MV-4-11 (cell line): ENCODE measurements at regions not wholly inside any gene's neighbourhood (a gene's known extent, or its start where the extent isn't known, plus 50 kb on each side); places are given as distances from the start of the nearest gene placed in this dataset.

Source experiments
- DNase-seq: peaks from one replicate; lab custom pipeline; 2025; lab: John Stamatoyannopoulos, UW

DNA sequence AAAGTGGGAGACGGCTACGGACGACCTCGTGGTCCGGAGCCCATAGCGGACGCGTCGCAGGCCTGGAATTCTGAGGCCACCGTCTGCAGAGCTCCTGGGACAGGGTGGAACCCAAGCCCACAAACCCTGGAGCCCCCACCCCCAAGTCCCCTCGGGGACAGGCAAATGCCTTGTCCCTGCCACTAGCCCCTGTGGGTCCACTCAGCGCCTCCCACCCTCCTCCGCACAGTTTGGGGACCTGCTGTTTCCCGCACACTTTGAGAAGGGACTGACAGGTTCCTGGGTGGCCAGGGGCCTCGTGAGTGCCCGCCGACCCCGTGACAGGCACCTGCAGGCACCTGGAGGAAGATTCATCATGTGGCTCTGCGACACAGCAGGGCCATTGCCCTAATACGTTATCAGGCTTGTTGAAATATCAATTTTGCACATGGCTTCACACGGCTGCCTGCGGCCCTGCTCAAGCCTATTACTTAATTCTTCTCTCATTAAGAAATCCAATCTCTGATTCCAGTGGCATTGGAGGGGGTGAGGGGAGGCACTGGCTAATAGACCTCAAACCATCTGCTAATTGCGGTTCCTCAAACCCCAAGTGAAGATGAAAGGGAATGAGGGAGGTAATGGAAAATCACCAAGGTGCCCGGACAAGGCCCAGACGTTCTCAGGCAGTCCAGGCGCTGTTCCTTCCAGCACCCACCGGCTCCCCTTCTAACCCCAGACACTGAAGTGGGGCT is 672.5 kb downstream of the BRD1 start:
- DNase-seq, result no peak

DNA sequence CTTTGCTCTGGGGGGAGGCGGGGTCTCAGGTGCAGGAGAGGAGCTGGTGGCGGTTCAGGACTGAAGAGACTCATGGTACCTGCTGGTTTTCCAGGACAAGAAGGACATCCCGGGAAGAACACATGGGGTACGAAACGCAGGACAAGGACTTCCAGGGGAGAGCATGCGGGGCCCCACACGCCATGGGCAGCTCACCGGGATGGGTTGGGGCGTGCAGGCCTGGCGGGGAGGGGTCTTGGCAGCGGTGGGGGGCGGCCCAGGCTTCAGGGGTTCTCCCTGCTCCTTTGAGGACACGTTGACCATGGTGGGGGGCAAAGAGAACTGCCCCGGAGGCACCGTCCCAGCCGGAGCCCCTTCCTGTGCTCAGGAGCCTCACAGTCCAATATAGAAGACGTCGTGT is 673.2 kb downstream of the BRD1 start:
- no peak for DNase-seq

DNA sequence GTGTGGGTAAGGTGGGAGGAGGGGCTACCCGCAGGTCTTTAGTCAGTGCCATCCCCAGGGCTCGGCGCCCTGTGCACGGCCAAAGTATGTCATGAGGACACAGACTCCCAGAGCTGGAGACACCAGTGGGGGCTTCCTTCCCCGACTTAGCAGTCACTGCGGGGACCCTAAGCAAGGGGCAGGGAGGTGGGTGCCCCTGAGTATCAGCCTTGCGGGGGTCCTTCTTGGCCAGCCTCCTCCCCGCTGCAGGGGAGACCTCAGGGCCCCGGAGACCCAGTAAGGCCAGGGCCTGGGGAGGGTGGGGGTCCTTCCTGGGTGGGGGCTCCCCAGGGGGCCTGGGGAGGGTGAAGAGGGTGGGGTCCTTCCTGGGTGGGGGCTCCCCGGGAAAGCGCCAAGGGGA is 673.8 kb downstream of the BRD1 start:
- DNase-seq, result no peak

DNA sequence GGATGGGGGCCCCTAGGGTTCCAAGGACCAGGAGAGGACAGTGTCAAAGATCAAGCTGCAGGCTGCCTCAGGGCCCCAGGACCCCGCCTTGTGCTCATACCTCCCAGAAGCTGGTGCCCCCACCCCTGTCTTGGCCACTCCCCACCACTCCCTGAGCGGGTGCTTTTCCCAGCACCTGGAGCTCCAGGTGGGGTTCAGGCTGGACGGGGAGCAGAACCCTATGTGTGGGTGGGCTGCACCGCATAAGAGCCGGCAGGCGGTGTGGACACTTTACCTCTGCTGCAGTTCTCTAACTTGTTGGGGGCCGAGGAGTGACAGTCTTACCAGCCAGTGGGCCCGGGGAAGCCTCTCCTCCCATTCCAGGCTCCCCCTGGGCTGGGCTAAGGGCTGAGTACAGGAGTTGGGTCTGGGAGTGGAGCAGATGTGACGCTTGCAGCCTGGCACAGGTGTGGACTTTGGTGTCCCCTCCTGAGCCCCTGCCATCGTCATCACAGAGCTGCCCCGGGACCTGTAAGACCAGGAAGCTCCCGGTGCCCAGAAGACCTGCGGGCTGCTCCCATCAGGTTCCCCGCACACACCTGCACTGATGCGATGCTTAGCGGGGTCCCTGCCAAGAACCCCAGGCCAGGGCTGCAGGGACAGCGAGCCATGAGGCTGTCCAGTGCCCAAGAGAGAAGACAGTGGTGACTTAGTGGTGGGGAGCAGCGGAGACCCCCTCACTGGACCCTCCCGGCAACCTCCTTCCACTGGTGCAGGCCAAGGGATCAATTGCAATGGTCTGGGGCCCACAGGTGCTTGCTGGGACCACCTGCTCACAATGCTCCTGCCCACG is 674.5 kb downstream of the BRD1 start:
- no peak for DNase-seq

DNA sequence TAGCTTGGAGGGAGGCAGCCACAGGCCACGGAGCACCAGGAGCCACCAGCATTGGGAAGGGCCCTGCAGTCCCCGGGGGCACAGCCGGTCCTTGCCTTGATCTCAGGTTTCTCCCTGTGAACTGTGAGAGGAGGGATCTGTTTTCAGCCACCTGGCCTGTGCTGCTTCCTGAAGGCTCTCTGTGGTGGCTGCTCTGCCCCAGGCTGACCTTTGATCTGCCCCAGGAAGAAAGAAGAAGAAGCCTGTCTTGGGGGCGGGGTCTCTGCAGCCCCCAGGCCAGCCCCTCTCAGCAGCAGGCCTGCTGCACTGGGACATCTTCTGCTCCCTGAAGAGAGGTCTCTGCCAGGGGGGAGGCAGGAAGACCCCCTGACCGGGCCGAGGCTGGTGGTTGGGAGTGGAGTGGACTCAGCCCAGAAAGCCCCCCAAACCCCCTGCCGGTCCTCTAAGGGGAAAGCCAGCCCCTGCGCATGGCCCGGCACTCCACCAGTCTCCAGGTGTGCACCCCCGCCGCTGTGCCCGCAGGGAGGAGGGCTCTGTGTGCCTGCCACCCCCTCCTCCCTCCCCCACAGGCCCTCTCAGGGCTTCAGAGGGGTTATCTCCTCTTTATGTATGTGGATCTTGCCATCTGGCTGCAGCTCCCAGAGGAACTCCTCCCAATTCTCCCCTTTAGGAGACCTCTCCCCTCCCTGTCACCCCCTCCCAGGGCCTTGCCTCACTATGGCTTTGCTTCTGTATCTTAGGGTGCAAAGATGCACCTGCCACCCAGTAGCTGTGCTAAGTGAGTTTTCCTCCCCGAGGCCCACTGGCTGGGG is 675.3 kb downstream of the BRD1 start:
- DNase-seq, result no peak

DNA sequence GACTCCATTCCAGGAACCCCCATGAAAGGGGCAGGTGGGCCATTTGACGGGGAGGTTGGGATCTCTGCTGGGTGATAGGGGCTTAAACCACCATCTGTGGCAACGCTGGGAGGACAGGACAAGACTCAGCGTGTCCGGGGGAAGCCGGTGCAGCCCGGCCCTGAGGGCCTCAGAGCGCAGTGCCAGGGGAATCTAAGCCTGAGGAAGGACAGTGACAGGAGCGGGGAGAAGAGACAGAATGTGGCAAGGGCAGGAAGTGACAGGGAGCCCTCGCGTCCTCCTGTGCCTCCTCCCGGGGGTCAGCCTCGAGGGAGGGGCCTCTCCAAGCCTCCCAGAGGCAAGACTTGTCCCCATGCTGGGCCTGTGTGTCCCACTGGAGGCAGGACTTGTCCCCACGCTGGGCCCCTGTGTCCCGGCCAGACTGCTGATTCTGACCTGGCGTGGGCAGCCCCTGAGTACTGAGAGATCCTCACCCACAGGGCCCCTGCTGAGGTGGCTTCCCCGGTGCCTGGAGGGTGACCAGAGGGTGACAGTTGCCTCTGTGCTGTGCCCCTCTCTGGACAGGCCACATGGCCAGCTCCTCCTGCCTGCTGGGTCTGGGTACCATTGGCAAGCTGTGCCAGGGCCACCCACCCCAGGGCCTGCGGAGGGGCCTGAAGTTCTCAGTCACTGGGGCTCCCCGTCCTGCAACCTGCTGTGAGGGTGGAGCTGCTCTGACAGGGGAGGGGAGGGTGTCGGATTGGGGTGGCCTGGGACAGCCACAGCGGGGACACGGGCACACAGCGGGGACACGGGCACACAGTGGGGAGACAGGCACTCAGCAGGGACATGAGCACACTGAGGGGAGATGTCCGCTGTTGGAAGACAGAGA is 676.2 kb downstream of the BRD1 start:
- DNase-seq, result no peak

DNA sequence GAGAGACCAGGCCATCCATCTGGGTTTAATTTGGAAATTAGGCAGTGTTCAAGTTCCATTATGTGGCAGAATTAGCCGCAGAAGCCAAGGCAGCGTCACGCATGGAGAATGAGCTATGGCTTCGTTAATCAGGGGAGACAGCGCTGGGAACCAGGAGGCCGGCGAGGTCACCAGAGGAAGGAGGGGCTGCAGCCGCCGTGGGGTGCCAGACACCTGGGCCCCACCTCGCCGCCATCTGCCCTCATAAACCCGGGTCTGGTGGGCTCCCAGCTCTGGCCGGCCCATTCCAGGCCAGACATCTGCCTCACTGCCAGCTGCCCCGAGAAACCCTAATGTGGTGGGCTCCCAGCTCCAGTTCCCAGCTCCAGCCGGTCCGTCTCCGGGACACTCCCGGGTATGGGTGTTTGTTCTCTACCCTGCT is 676.9 kb downstream of the BRD1 start:
- DNase-seq, result no peak

DNA sequence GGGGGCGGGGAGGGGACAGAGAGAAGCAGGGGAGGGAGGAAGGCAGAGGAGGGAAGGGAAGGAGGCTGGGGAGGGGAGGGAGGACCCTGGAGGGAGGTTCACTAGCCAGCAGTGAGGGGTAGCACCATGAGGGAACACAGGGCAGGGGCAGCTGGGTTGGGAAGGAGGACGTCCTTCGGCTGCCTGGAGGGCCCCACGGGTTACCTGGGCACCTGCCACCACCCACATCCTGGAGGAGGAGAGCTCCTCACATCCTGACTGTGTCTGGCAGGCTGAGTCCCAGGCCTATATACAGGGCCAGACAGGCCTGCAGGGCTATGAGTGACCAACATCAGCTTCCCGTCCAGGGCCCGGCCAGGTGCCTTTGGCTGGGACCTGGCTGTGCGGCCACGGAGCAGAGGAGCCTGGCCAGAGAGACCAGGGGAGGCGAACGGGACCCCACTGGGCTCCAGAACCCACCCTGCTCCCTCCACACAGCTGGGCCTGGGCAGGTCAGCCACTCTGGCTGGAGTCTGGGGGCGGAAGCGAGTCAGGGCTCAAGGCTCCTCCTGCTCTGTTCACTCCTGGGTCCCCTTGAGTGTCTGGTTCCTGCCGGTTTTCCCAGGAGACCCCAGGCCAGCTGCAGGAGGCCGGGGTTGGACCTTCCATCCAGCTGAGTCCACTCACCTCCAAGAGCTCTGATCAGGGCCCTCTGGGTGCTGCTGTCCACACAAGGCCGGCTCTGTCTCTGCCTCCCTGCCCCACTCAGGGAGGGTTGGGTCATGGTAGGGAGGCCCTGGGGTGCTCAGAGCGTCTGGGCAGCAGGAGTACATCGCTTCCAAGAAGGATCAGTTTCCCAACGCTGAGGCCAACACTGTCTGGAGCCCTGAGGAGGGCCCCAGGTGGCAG is 677.7 kb downstream of the BRD1 start:
- DNase-seq, result no peak

DNA sequence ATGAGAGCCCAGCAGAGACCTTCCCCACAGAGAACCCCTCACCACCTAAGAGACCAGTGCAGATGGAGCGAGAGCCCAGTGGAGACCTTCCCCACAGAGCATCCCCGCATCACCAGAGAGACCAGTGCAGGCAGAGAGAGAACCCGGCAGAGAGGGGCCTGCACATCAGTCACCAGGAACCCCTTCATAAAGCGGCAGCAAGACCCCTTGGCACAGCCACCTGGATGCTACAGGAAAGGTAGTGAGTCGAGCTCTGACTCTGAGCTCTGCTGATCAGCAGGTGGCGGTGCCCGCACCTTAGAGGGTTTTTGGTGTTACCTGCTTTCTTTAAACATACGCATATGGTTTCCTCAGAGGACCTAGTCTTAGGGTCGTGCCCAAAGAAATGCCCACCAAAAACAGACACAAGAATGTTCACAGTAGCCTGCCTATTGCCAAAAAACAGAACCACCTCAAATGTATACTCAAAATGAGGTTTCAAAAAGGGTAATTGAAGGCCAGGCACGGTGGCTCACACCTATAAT is 678.7 kb downstream of the BRD1 start:
- DNase-seq, result no peak

DNA sequence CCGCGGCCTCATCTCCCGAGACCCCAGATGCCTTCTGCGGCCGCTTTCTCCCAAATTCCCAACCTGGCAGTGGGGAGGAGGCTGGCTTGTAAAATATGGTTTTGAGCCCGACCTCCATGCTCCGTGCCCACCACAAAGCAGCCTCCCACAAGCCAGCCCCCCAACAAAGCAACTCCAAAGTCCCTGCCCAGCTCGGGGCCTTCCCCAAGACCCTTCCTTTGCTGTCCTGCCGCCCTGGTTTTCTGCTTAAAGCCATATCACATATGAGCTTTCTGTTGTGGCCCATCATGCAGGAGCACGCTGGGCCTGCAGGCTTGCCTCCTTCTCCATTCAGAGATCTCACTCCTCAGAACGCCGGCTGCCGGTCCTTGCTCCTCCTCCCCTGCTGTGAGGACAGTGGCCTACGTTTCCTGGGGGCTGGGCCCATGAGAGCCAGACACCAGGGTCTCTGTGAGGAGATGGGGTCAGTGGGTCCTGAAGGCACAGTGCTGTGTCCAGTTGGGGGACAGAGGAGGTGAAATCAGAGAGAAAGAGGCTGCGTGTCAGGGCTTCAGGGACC is 680.0 kb downstream of the BRD1 start:
- DNase-seq, result no peak

DNA sequence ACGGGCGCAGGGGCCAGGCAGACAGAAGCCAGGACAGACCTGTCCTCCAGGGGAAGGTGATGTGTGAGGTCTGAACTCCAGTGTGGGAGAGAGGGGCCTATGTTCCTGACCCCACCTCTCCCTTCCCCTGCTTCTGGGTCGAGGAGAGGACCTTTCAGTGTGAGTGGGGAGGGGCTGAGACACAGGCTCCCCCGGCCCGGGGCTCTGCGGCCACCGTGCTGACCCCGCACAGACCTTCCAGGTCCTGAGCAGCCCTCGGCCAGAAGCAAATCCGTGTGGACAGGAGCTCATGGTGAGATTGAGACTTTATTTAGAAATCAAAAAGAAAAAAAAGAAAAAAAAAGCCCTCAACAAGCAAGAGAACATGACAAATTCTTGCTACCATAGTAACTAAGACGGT is 680.5 kb downstream of the BRD1 start:
- no peak for DNase-seq

DNA sequence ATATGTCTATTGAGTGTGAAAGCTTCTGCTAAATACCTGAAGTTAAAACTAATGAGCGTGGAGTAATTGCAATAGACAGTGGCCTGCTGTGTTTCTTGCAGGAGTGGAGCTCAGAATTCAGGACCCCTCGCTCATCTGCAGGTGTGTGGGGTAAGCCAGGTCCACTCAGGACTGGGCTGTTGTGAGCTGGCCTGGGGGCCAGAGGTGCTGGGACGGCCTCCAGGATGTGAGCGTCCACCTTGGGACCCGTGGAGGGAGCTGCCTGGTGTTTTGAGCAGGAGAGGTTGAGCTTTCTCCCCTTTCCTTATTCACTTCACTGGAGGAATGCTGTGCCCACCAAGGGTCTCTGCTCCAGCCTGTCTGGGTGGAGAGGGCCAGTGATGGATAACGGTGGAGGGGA is 681.2 kb downstream of the BRD1 start:
- DNase-seq, result no peak

DNA sequence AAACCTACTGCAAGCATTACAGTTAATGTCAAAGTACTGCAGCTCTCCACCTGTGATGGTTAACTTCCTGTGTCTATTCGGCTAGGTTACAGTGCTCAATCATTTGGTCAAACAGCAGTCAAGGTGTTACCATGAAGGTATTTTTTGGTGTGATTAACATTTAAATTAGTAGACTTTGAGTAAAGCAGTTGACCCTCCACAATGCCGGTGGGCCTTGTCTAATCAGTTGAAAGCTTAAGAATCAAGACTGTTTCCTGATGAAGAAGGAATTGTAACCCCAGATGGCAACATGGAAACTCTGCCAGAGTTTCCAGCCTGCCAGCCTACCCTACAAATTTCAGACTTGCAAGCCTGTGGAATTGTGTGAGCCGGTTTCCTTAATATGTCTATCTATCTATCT is 683.9 kb downstream of the BRD1 start:
- no peak for DNase-seq

DNA sequence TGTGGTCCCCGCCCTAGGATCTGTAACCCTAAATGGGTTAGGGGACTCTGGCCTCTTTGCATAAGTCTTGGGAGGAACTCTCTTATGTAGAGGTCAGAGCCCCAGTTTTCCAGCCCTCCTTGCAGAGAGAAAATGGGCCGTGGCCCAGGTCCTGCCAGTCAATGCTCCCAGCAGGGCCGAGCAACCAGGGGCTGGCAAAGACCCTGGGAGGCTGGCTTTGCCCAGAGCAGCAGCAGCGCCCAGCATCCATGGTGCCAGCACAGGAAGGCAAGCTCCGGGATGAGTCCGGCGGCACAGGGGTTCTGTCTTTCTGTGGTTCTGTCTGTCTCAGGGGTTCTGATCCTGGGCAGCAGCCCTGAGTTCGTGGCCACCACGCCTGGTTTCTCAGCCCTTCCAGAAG is 684.8 kb downstream of the BRD1 start:
- no peak for DNase-seq

DNA sequence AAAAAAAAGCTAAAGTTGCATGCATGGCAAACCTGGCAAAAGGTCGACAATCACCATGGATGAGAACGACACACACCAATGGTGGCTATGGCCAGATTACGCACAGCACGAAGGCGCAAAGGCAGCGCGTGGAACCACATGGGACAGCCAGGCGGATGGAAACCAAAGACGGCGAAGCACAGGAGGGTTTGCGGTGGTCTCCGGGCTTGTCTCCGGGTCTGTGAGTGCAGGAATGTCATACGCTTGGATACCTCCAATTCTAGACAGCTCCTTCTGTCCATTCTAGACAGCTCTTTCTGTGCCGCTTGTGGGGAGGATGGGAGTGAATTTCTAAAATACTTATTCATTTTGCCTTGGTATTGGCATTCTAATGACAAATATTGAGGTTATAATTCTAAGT is 685.4 kb downstream of the BRD1 start:
- no peak for DNase-seq

DNA sequence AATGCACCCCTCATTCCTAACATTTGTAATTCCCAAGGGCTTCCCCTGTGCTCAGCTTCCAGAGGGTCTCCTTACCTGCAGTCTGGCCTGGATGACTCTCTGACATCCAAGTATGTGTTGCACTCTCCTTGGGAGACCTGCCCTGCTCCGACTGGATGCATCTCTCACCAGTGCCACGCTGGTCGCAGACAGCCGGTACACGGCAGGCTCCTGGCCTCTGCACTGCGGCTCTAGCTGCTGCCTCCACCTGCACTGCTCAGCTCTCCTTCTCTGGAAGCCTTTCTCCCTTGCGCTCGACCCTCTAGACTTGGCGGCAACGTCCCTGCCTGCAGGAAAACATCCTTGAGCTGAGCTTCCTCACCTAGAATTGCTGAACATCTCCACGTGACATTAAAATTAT is 685.9 kb downstream of the BRD1 start:
- no peak for DNase-seq

DNA sequence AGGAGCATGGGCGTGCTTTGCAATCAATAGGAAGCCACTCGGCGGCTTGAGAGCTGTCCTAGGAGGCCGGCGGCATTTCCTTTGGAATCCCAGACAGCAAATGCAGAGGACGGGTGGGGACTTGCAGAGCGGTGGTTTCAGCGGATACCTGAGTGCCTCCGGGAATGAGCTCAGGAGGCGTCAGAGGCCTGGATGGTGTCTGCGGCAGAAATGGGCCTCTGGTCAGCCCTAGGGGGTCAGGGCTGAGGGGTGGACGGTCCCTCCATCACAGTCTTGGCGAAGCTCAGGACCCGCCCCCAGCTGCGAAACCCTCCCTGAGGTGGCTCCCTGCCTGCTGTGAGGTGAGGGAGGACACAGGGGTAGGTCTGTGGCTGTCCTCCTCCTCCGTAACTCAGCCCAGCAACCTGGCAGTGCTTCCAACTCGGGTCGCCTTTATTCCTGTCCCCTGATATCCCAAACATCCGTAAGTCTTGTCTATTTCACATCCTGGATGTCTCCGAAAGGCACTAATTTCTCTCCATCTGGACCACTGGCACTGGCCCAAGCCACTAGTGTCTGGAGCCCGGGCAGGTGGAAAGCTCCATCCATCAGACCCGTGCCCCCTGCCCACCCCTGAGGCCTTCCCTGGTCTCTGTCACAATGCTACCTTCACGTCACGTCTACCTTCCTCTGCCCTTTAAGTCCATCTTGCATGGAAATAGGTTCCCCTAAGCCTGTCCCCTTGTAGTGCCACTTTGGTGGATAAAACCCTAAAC is 686.6 kb downstream of the BRD1 start:
- no peak for DNase-seq

DNA sequence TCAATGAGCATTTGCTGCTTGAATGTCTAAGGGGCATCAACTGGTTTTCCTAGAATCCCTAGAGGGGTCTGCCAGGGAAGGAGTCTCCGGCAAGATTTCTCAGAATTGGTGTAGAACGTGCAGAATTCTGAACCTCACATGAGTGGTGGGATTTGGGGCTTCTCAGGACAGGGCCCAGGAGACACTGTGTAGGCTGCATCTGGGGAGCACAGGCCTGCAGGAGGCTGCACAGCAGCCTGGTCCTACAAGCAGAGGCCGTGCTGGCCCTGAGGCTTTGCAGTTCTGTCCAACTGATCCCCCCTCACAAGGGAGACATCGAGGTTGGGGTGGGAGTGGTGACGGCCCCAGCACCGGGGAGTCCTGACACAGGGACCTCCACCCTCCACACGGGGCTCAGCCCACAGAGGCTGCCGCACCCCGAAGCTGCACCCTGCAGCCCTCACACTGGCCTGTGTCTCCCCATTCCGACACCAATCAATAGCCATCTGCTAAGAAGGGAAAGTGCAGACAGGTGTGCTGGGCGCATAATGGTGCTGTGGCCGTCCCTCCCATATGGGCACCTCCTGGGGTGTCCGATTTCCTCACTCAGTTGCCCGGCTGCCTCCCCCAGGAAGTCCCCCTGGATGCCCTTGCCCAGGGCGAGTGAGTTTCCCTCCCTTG is 688.1 kb downstream of the BRD1 start:
- no peak for DNase-seq

DNA sequence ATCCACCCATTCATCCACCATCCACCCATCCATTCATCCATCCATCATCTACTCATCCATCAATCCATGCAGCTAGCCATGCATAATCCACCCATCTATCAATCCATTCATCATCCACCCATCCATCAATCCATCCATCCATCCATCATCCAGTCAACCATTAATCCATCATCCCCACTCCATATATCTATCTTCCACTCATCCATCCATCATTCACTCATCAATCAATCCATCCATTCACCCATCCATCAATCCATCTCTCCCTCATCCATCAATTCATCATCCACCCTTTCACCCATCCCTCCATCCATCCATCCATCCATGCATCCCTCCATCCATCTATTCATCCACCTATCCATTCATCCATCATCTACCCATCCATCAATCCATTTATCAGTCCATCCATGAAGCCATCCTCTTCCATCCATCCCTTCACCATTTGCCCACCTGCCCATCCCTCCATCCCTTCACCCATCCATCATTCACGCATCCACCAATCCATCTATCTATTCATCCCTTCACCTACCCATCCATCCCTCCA is 689.4 kb downstream of the BRD1 start:
- no peak for DNase-seq
